ENCODE measurements at regions not wholly inside any gene's neighbourhood (a gene's known extent, or its start where the extent isn't known, plus 50 kb on each side); places are given as distances from the start of the nearest gene placed in this dataset.
A peak's percentile ranks its signal among the peaks of the same experiment; 100 is the strongest.
"Not testable (repeated sequence)": the region's sequence is repeated elsewhere in the genome, so short reads cannot be mapped to it uniquely, and the experiment has no call there.

DNA sequence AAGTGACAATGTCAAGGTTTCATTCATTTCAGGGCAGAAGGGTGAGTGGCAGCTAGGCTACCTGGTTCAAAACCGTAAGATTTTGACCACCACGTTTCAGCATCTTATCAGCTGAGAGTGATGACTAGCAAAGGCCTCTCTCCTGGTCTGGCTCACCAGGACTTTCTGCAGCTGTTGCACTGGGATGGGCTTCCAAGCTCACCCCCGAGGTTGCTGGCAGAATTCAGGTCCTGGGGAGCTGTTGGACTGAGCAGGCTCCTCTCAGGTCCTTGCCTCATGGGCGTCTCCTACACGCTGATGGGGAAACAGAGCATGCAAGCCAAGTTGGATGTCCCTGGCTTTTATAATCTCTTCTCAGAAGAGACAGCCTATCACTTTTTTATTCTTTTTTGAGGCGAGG lies 88.8 kb upstream of the RNU6-1 start:
- TF ChIP-seq, protein P1, sequence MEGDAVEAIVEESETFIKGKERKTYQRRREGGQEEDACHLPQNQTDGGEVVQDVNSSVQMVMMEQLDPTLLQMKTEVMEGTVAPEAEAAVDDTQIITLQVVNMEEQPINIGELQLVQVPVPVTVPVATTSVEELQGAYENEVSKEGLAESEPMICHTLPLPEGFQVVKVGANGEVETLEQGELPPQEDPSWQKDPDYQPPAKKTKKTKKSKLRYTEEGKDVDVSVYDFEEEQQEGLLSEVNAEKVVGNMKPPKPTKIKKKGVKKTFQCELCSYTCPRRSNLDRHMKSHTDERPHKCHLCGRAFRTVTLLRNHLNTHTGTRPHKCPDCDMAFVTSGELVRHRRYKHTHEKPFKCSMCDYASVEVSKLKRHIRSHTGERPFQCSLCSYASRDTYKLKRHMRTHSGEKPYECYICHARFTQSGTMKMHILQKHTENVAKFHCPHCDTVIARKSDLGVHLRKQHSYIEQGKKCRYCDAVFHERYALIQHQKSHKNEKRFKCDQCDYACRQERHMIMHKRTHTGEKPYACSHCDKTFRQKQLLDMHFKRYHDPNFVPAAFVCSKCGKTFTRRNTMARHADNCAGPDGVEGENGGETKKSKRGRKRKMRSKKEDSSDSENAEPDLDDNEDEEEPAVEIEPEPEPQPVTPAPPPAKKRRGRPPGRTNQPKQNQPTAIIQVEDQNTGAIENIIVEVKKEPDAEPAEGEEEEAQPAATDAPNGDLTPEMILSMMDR (IDR thresholded peaks at IDR 0.05; ENCODE audit: insufficient read depth, low read length, severe bottlenecking), result no peak
- H3K4me3 ChIP-seq (ENCODE audit: low read depth, low read length), result no peak overlapping the region

DNA sequence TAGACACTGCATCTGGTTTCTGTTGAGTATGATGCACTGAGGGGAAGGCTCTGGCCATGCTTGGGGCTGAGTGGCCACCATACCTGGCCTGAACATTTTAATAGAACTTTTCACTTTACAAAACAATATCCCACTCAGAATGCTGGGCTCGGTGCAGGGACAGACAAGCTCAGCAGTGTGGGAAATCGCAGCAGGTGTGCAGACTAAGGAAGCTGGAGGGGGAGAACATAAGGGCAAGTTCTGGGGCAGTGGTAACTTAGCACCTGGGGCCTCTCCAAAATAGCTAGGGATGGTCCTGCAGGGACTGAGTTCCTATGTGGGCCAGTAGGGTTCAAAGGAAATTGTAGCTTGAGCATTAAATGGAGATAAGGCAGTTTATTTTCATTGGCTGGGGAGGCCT lies 90.9 kb upstream of the RNU6-1 start:
- no peaks in the 10 kb centered on the region for H3K36me3 ChIP-seq (ENCODE audit: control insufficient read depth, insufficient read depth, low read length)
- H3K27me3 ChIP-seq (ENCODE audit: control insufficient read depth, insufficient read depth, low read length), result no peaks in the 10 kb centered on the region
- FAIRE-seq (no peak), DNase-seq (ENCODE audit: low read depth) (no peak)
- TF ChIP-seq, protein P1 (IDR thresholded peaks at IDR 0.05; ENCODE audit: insufficient read depth, low read length, severe bottlenecking), result no peak
- no peak overlapping the region for H3K4me3 ChIP-seq (ENCODE audit: low read depth, low read length)

More for the DNA sequence above, 88.8 kb upstream of the RNU6-1 start:
- no peaks in the 10 kb centered on the region for H3K27me3 ChIP-seq (ENCODE audit: control insufficient read depth, insufficient read depth, low read length)
- no peaks in the 10 kb centered on the region for H3K36me3 ChIP-seq (ENCODE audit: control insufficient read depth, insufficient read depth, low read length)
- no peak for FAIRE-seq
- DNase-seq (ENCODE audit: low read depth), result no peak

DNA sequence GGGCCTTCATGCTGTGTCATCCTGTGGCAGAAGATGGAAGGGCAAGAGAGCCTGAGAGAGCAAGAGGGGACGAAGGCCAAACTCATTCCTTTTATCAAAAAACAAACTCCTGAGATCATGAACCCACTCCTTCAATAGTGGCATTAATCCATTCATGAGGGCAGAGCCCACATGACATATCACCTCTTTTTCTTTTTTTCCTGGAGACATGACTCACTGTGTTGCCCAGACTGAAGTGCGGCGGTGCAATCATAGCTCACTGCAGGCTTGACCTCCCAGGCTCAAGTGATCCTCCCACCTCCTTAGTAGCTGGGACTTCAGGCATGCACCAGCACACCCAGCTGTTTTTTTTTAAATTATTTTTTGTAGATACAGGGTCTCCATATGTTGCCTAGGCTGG lies 92.0 kb upstream of the RNU6-1 start:
- FAIRE-seq, result no peak

DNA sequence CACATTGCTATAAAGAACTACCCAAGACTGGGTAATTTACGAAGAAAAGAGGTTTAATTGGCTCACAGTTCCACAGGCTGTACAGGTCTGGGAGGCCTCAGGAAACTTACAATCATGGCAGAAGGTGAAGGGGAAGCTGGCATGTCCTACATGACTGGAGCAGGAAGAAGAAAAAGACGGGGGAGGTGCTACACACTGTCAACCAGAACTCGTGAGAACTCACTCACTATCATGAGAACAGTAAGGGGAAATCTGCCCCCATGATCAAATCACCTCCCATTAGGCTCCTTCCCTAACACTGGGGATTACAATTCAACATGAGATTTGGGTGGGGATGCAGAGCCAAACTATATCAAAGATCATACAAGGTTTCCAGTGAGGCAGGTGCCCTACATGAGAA lies 94.3 kb upstream of the RNU6-1 start:
- H3K36me3 ChIP-seq (ENCODE audit: control insufficient read depth, insufficient read depth, low read length); H3K27me3 ChIP-seq (ENCODE audit: control insufficient read depth, insufficient read depth, low read length); H3K4me3 ChIP-seq (ENCODE audit: low read depth, low read length); DNase-seq (ENCODE audit: low read depth); FAIRE-seq: not testable (repeated sequence)

More for the DNA sequence above, 92.0 kb upstream of the RNU6-1 start:
- DNase-seq (ENCODE audit: low read depth), result peak; percentile 78
- Histone ChIP-seq H3K36me3 (ENCODE audit: control insufficient read depth, insufficient read depth, low read length) (no peaks in the 10 kb centered on the region), H3K4me3 (ENCODE audit: low read depth, low read length) (no peak overlapping the region), H3K27me3 (ENCODE audit: control insufficient read depth, insufficient read depth, low read length) (no peaks in the 10 kb centered on the region)
- TF ChIP-seq, protein P1 (IDR thresholded peaks at IDR 0.05; ENCODE audit: insufficient read depth, low read length, severe bottlenecking), result no peak

DNA sequence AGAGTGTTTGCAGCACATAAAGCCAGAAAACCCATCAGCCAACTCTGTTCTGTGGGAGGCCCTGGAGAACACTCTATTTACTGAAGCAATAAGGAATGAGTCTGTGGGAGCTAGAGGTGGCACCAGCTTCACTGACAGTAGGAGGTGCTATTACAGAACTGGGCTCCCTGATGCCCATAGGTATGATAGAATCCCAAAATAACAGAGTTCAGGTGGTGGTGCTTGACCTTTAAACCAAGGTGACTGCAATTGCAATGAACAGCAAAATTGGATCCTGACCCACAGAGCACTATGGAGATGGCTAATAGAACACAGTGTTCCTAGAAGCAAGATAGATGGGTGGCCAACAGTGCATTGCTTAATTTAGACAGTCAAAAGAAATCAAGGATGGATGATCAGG lies 95.4 kb upstream of the RNU6-1 start:
- no peaks in the 10 kb centered on the region for H3K27me3 ChIP-seq (ENCODE audit: control insufficient read depth, insufficient read depth, low read length)
- no peak overlapping the region for H3K4me3 ChIP-seq (ENCODE audit: low read depth, low read length)
- FAIRE-seq (no peak), DNase-seq (ENCODE audit: low read depth) (no peak)
- no peaks in the 10 kb centered on the region for H3K36me3 ChIP-seq (ENCODE audit: control insufficient read depth, insufficient read depth, low read length)
- TF ChIP-seq, protein P1 (IDR thresholded peaks at IDR 0.05; ENCODE audit: insufficient read depth, low read length, severe bottlenecking), result no peak

DNA sequence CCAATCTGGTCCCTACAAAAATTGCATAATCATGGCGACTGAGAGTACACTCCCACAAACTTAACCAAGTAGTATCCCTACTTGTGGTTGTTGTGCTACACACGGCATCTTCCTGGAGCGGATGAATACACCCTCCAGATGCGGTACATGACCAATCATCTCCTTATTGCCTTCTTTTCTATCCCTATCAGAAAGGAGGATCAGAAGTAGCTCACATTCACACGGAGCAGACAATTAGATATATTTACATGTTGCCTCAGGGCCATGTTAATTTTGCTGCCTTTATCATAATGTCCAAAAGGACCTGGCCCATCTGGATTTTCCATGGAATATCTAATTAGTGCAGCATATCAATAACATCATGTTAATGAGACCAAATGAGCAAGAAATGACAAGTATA lies 96.4 kb upstream of the RNU6-1 start:
- no peak overlapping the region for H3K4me3 ChIP-seq (ENCODE audit: low read depth, low read length)
- no peaks in the 10 kb centered on the region for H3K36me3 ChIP-seq (ENCODE audit: control insufficient read depth, insufficient read depth, low read length)
- H3K27me3 ChIP-seq (ENCODE audit: control insufficient read depth, insufficient read depth, low read length), result no peaks in the 10 kb centered on the region
- DNase-seq (ENCODE audit: low read depth), result no peak
- FAIRE-seq, result no peak
- TF ChIP-seq, protein P1 (IDR thresholded peaks at IDR 0.05; ENCODE audit: insufficient read depth, low read length, severe bottlenecking), result no peak
